ENCODE measurements at regions not wholly inside any gene's neighbourhood (a gene's known extent, or its start where the extent isn't known, plus 50 kb on each side); places are given as distances from the start of the nearest gene placed in this dataset.

DNA sequence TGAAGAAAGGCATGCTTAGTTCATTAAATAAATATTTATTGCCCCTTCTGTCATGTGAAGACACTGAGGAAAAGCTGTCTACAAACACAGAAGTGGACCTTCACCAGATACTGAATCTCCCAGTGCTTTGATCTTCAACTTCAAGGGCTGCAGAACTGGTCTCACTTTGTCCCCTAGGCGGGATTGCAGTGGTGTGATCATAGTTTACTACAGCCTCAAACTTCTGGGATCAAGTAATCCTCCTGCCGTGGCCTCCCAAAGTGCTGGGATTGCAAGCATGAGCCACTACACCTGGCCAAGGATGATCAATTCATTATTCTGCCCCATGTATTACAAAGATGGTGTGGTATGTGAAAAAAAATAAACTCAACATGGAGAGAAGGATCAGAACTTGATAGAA lies 496.2 kb upstream of the HS3ST5 start:
- no peak overlapping the region for H3K14ac ChIP-seq (ENCODE audit: insufficient read length)
- H4K20me1 ChIP-seq (replicated peaks in 1 of 2; ENCODE audit: control insufficient read depth in 1 of 2, insufficient read depth in 2 of 2, low read length in 2 of 2), result no peaks in the 10 kb centered on the region
- H3K9me3 ChIP-seq (ENCODE audit: insufficient read depth in 2 of 2, low read depth in 1 of 2, low read length in 1 of 2), result no peaks in the 10 kb centered on the region
- ChIA-PET POLR2A (ENCODE audit: partially characterized antibody) (no interaction called here), CTCF (ENCODE audit: partially characterized antibody) (no interaction called here)
- H3K27me3 ChIP-seq (replicated peaks in 1 of 4; ENCODE audit: control insufficient read depth in 3 of 4, extremely low read depth in 1 of 4, insufficient read depth in 3 of 4, low read length in 3 of 4), result no peaks in the 10 kb centered on the region
- H3K79me2 ChIP-seq (ENCODE audit: control insufficient read depth in 1 of 2, insufficient read depth in 2 of 2, low read length in 2 of 2), result no peaks in the 10 kb centered on the region
- H2BK20ac ChIP-seq (ENCODE audit: low read length), result no peak overlapping the region
- FAIRE-seq, result no peak
- no peak overlapping the region for H3K4ac ChIP-seq (replicated peaks; ENCODE audit: insufficient read length, low read depth, low read length)
- no peak overlapping the region for H2BK15ac ChIP-seq (ENCODE audit: low read length)
- no peak overlapping the region for H3K27ac ChIP-seq (ENCODE audit: low read depth, low read length)
- no peaks in the 10 kb centered on the region for H3K79me1 ChIP-seq (ENCODE audit: low read depth, low read length)
- no peaks in the 10 kb centered on the region for H3K23me2 ChIP-seq (ENCODE audit: low read depth, low read length)
- no peak overlapping the region for H3K18ac ChIP-seq (ENCODE audit: extremely low read depth, low read length)
- H3K9ac ChIP-seq (replicated peaks in 1 of 4; ENCODE audit: extremely low read depth in 1 of 4, low read depth in 3 of 4, low read length in 3 of 4), result no peak overlapping the region
- H2AFZ ChIP-seq (ENCODE audit: low read length), result no peak overlapping the region
- H4K5ac ChIP-seq (ENCODE audit: insufficient read length, low read depth, low read length), result no peak overlapping the region
- no peak overlapping the region for H4K8ac ChIP-seq (ENCODE audit: extremely low read depth, insufficient read depth, low read length)
- H2BK5ac ChIP-seq (ENCODE audit: low read depth, low read length), result no peak overlapping the region
- H3K4me3 ChIP-seq (ENCODE audit: extremely low read depth in 1 of 4, insufficient read depth in 2 of 4, low read depth in 3 of 4, low read length in 4 of 4), result no peak overlapping the region
- no peak overlapping the region for H2BK120ac ChIP-seq (replicated peaks; ENCODE audit: low read depth, low read length)
- H2BK12ac ChIP-seq (ENCODE audit: low read depth, low read length), result no peak overlapping the region
- H3K23ac ChIP-seq (ENCODE audit: insufficient read length), result no peak overlapping the region
- H4K91ac ChIP-seq (replicated peaks; ENCODE audit: insufficient read length, low read length), result no peak overlapping the region
- 95% methylated on average over 2 of the region's 2 CpGs; no CpG with 5 or more reads in 1 of the 2 experiments for WGBS, 2 experiments (ENCODE audit: extremely low coverage in 1 of 2, insufficient coverage in 1 of 2, insufficient read length in 1 of 2, insufficient replicate concordance in 2 of 2, low coverage in 1 of 2, low lambda C conversion rate in 2 of 2, missing lambda C conversion rate in 1 of 2)
- H3K4me1 ChIP-seq (replicated peaks in 1 of 4; ENCODE audit: control insufficient read depth in 3 of 4, insufficient read depth in 4 of 4, low read length in 3 of 4), result no peaks in the 10 kb centered on the region
- no peak overlapping the region for H2AK5ac ChIP-seq (ENCODE audit: low read depth, low read length)
- no peaks in the 10 kb centered on the region for H3K36me3 ChIP-seq (ENCODE audit: control insufficient read depth in 2 of 4, insufficient read depth in 4 of 4, low read length in 3 of 4)
- H3K56ac ChIP-seq (replicated peaks; ENCODE audit: insufficient read length, low read depth, low read length), result no peak overlapping the region
- DNase-seq (ENCODE audit: low read depth in 1 of 2, low spot score in 2 of 2), result no peak
- H3K4me2 ChIP-seq (ENCODE audit: insufficient read depth in 1 of 2, low read depth in 2 of 2, low read length in 2 of 2), result no peak overlapping the region
- TF ChIP-seq BRCA1 (IDR thresholded peaks at IDR 0.05; ENCODE audit: low read depth, low read length), result no peak
- no peak for TF ChIP-seq SAP30 (IDR thresholded peaks at IDR 0.05; ENCODE audit: insufficient read depth, insufficient replicate concordance, low read length)
- TF ChIP-seq JUND (IDR thresholded peaks at IDR 0.05; ENCODE audit: low read length), result no peak
- TF ChIP-seq KDM5A (IDR thresholded peaks at IDR 0.05; ENCODE audit: low read length), result no peak
- TF ChIP-seq FOSL1 (IDR thresholded peaks at IDR 0.05; ENCODE audit: insufficient read depth, low read depth, low read length), result no peak
- TF ChIP-seq, protein P1, sequence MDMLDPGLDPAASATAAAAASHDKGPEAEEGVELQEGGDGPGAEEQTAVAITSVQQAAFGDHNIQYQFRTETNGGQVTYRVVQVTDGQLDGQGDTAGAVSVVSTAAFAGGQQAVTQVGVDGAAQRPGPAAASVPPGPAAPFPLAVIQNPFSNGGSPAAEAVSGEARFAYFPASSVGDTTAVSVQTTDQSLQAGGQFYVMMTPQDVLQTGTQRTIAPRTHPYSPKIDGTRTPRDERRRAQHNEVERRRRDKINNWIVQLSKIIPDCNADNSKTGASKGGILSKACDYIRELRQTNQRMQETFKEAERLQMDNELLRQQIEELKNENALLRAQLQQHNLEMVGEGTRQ (IDR thresholded peaks at IDR 0.05; ENCODE audit: low read length), result no peak
- TF ChIP-seq TAF7 (optimal IDR thresholded peaks at IDR 0.05; ENCODE audit: borderline replicate concordance, low read depth, low read length), result no peak
- no peak for TF ChIP-seq POU5F1 (IDR thresholded peaks at IDR 0.05; ENCODE audit: low read depth, low read length)
- no peak for TF ChIP-seq RXRA (IDR thresholded peaks at IDR 0.05; ENCODE audit: insufficient read depth, low read depth, low read length)
- no peak for TF ChIP-seq SUZ12 (IDR thresholded peaks at IDR 0.05; ENCODE audit: low read length)
- TF ChIP-seq HDAC6 (IDR thresholded peaks at IDR 0.05; ENCODE audit: low read depth, low read length), result no peak
- TF ChIP-seq KDM1A (IDR thresholded peaks at IDR 0.05; ENCODE audit: borderline replicate concordance, low read length), result no peak
- TF ChIP-seq NRF1 (IDR thresholded peaks at IDR 0.05; ENCODE audit: low read depth, low read length), result no peak
- no peak for TF ChIP-seq EP300 (IDR thresholded peaks at IDR 0.05; ENCODE audit: borderline replicate concordance in 1 of 2, low read depth in 2 of 2, low read length in 2 of 2)
